ENCODE measurements at regions not wholly inside any gene's neighbourhood (a gene's known extent, or its start where the extent isn't known, plus 50 kb on each side); places are given as distances from the start of the nearest gene placed in this dataset.

DNA sequence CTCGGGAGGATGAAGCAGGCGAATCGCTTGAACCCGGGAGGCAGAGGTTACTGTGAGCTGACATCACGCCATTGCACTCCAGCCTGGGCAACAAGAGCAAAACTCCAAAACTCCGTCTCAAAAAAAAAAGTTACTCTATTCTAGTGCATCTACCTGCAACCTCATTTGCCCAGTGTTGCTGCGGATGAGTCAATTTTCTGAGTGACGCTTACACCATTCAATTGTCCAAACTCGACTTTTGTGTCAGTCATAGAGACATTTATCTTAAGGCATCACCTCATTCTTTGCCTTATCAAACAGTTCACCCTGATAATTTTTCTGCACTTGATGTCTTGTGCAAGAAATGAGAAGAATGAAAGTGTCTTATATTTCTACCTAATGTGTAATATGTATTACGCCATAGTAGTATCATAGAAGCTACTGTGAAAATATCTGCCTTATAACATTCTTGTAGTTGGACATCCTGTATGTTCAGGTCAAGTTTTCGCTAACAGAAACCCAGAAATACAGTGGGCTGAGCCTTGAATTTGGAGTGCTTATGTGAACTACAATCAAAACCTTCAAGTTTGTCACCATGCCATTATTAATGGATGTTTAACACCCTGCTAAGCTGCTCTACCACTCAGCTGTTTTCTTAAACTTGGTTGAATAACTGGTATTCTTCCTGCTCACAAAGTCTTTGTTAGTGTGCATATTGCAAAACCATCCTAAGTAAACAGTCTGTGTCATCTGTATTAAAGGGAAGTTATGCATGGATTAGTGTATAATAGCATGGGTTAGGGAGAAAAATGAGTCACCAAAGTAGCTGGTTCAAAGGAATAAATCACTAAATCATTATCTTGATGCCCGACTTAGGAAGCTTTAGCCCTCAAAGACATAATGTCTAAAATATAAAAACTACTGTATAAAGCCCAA lies 531.0 kb upstream of the NR2F2 start:
- DNase-seq: peak in 2 of 4 experiments; percentile 1 to 2

DNA sequence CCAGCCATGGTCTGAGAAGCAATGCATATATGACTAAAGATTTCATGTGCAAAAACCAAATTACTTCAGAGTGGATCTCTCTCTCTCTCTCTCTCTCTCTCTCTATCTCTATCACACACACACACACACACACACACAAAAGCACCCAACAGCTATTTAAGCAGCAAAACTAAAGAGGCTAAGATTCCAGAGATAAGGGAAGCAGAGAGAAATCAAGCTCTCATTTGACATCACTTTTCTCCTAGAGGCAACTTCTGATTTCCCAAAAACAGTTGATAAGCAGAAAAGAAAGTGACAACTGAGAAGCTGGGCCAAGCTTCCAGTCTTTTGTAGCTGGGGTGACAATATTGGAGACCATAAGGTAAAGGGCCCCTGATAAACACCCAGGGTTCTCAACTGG lies 526.0 kb upstream of the NR2F2 start:
- no peak for DNase-seq

DNA sequence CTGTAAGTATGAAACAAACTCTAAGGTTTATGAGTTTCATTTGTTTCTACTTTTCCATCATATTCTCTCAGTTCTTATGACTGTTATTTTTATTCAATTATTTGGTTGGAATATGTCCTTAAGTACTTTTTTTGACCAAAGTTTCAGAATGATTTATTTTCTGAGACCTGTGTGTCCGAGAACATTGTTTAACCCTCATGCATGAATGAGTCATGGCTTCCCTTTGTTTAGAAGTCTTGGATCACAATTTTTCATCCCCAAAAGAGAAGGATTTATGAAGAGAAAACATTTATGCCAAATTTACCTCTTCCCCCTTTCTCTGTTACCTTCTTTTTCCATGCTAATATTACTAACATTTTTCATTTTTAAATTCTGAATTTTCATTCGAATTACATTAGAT lies 518.0 kb upstream of the NR2F2 start:
- no peak for DNase-seq

DNA sequence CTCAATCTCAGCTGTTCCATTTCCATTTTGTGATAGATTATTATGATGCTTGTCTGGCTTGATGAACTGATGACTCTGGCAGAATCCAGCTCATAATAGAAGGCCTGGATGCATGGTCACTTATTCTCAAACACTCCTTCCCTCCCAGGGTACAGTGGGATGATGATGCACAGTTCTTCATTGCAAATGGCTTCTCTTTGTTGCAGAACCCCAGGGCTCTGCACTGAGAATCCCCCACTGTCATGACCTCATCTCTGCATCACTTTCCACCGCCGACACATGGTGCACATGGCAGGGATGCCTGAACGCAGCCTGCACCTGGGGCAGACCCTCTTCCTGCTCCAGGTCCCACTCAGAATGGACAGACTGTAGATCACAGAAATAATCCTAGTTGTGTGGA lies 515.6 kb upstream of the NR2F2 start:
- no peak for DNase-seq

DNA sequence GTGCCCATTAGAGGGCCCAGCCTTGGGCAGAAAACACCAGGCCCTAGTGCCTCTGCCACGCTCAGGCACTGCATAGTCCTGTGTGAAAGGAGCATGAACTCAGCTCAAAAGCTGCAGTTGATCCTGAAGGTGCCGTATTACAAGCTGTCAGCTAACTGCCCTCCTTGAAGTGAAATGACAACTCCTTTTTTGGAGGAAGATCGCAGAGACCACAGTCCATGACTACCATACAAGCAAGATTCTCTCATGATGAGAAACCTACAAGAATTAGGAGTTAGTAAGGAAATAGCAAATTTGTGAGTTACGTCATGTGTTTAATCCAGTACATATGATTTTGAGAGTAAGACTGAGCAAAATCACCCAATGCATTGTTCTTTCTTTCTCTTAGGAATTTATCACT lies 513.9 kb upstream of the NR2F2 start:
- DNase-seq: no peak

DNA sequence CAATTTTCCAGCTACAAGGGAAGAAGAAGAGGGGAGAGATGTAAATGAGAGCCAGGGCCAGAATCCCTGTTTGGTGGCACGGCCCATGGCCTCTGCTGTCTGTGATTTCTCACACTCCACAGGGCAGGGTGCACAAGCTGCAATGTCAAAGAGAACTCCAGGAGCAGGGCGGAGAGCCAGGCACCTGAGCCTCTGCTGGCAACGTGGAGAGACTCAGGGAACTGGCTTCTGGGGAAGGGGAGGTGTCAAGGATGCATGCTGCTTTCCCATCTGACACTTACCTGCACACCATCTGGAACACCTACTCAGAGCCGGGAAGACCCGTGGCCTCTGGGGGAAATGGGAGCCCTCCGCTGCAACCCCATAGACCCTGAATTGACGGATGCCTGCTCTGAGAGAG lies 507.5 kb upstream of the NR2F2 start:
- DNase-seq: no peak

DNA sequence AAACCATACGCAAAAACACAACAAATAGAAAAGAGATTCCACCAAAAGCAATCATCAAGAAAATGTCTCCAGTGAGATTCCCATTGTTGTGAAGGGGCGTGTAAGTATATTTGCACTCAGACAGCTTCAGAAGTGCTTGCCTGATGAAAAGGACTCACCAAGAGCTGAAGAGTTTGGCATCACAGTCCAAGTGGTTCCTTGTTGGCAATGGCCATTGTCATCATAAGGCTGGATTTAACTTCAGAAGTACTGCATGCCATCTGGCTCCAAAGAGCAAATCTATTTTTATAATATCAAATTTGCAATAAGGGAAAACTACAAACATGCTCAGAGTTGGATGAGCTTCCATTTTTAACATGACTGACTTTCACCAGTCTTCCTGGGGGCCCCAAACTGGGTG lies 505.3 kb upstream of the NR2F2 start:
- DNase-seq: no peak

DNA sequence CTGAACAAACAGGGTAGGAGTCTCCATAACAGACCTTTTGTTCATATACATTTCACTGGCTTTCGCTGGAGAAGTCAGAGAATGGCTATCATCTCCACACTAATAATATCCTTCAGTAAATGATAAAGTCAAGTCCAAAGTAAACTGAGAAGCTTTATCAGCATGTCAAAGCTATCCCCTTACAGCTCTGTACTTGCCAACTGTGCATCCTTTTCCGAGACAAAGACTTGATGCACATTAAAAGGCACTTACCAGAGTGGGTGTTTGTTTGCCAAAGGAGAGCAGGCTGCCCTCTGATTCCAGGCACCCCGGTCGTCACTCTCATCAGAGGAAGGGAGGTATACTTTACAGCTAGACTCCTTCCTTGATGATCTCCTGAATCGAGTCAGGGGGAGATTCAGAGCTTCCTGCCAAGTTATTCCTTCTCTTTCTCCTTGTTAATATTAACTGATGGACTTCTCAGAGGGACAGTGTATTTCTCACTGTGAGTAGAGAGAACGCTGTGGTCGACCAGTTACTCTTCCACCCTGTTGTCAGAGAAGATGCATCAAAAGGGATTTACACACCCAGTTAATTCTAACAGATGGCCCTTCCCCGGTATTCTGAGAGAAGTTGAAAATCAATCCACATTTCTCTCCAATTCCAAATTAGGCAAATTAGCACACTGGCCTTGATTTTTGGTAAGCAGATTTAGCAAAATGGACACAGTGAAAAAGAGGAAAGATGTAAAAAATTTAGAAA lies 504.7 kb upstream of the NR2F2 start:
- no peak for DNase-seq

DNA sequence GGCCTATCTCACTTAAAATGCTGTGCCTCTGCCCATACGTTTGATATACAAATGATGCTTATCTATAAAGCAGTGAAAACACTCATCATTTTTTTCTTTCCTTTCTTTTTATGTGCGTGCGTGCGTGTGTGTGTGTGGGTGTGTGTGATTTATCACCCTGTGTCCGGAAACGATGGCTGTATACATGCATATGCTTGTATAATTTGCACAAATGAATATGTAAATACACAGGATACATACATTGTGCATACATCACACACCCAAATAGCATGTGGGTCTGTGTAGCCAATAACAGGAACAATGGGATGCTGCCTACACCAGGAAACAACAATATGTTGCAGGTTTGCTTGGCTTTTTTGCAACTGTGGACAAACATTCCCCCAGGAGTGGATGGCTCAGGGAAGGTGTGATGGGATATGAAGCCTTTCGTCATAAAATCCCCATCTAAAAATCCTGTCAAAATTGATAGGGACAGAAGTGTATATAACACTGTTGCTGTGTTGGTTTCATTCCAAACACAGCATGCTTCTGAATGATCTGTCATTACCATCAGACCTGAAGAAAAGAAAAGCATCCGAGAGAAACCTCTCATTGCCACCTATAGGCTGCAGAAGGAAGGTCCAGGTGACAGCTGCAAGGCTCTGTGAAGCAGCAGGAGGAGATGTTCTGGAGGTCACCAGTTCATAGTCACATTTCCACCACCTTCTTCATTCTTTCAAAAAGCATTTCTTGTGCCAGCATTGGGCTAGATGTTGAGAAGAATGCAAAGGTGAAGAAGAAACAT lies 503.9 kb upstream of the NR2F2 start:
- DNase-seq: no peak

DNA sequence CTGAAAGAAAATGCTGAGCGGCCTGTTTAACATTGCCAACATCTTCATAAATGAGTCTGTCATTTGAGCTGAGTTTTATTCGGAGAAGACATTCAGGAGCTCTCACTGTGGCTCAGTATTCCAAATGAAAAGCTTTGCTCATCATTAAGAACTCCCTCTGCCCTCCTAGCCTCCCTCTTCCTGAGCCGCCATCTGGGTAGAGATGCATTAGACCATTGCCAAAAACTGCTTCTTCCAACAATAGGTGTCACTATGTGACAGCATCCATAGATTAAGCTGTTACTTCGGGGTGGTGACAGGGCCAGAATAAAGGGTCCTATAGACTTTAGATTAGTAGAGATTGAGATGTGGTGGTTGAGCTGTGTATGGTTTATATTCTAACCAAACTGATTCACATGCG lies 501.4 kb upstream of the NR2F2 start:
- DNase-seq: no peak

DNA sequence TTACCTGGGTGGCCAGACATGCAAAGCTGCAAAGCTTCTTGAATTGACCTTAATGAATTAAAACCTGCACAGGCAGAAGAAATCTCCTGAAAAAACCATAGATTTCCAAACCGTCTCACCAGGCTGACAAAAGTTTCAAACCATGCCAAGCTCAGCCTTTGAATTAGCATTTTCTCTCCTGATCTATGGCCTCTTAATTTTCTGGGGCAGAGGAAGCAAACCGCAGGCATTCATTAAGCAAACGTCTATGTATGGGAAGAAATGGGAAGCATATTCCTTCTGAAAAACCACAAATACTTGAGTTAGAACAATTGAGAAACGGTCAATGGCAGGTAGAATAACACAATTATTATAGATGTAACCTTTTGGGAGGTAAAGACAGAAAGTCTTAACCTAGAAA lies 500.2 kb upstream of the NR2F2 start:
- no peak for DNase-seq

DNA sequence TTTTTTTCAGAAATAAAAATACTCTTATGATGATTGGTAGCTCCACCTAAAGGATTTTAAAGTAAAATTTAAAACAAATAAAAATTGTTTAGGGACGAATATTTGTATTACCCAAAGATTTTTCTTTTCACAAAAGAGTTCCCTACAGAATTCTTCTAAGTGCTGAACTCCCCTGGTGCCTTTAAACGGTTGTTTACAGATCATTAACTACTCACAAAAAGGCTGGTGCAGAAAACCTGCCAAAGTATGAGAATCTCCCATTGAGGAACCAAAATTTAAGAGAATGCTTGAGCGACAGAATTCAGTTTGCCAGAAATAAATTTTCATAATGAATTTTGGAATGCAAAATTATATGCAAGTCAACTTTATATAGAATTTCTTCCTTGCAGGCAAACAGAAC lies 497.8 kb upstream of the NR2F2 start:
- no peak for DNase-seq

DNA sequence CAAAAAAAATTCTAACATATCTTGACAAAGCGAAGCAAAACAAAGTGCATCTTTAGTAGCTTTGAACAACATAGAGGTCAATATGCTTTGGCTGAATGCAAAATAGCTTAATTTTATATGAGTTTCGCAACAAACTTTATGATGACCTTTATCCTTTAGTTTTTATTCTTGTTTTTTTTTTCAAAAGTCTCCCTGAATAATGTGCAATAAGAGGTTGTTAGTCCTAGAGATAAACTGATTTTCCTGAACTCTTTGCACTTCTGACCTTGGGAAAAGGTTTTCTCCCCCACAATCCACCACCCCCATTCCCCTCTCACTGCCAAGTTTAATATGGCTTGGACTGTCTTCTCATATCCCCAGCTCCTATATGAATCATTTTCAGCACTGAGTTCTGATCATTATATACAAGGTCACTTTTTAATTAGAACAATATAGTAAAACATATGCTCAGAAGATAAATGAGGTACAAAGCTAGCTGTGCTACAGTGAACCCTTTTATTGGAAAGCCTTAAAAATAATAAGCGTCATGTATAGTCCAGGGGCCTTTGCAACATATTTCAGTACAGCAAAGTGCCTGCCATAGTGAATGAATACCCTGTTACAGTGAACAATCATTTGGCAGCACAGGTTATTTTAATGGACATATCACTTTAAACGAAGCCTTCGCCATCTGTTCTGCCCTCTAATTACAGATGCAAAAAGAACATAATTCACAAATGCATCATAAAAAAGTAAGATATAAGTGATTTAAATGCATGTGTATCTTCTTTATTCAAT lies 496.3 kb upstream of the NR2F2 start:
- DNase-seq: no peak

DNA sequence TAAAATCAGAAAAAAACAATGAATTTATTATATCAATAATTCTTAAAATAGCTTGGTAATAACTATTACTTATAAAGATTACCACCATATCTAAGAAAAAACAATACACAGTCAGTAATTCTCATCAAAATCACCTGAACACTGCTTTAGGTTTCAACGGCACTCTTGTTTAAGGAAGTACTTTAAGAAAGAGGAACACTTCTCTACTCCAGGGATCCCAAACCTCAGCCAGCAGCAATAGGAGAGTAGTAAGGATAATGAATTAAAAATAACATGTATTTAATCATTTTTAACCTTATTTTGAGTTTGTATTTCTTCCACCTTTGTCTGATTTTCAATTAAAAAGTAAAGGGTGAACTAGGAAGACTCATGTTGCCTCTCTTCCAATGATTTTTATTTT lies 494.0 kb upstream of the NR2F2 start:
- peak in 3 of 4 experiments; percentile 5 to 24 (median 15) for DNase-seq

DNA sequence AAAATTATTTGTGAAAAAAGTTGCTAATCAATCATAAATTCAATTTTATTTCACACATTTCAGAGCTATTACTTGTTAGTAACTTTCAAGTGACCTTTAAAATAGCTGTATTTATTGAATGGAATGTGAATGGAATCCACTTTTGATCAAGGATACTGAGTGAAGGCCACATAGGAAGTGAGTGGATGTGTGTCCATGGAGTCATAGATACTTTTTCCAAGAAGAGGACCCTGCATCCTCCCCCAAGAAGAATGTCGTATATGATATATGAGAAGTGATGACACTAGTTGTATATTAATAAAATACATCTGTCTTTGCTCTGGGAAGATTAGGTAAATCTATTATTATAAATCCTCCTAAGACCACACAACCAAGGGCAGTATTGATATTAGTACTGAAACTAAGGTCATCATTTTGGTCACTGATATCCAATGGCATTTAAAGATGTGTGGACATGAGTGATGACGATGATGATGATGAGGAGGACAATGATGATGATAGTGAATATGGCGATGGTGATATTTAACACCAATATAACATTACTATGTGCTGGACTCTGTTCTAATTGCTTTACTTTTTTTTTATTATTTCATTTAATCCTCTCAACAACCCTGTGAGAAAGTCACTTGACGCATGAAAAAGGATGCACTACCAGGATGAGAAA lies 493.0 kb upstream of the NR2F2 start:
- DNase-seq: no peak

DNA sequence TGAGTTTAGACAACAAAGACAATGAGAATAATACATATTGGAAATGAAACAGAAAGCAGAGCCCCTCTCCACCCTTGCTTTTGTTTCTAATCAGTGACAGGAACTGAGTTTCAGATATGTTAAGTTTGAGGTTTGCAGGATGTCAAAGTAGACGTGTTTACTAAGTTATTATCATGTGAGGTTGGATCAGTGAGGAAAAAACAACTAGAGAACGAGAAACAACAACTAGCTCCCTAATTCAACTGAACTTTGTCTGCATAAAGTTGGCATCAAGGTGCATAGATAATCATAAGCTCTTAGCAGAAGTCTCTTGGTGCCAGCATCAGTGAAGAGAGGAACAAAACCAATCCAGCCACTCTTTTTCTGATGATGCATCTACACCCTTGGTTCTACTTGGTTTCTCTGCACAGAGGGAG lies 491.1 kb upstream of the NR2F2 start:
- DNase-seq: no peak

DNA sequence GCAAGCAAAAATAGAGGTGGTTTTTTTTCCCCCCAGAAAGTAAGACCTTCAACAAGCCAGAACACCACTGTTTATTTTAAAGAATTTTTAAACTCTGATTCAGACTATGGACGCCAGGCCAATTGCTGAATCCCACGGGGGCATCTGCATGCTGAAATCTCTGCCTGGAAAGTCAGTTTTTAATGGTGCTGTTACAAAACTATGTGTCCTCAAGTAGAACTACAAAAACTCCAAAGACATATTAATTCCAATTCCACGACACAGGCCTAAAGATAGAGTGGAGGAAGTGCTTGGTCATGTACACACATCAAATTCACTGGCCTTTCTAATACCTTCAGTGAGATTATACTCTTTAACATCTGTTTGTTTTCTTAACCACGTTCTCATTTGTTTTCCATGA lies 490.5 kb upstream of the NR2F2 start:
- DNase-seq: no peak

DNA sequence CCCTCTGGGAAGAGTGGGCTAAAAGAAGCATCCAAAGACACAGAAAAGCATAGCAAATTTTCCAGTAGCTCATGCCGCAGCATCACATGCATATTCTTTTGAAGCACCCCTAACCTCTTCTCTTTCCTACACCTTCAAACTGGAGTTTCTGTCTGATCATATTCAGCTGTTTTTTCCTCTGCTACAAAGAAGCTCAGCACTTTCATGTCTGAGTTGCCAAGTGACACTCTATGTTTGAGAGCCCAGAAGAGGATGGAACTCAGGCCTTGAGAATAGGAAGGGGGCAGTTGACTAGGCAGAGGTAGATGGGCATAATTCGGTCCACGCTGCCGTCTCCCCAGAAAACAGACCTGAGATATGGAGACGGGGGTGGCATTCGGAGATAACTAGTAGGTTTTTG lies 489.6 kb upstream of the NR2F2 start:
- DNase-seq: no peak

DNA sequence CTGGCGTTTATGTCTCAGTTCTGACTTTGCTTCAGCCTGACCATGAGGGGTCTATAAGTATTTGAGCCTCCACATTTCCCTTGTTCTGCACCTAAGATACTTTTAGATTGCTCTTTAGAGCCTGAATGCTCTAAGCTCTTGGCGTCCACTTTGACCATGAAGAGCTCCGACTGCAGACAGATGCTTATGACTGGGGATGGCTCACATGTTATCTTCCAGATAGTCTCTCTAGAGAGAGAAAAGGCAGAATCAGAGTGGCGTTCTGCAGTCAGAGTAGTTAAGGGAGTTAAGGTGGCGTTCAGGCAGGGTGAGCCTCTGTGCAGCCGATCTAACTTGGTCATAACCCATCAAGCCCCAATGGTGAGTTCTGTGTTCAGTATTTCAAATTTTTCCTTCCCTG lies 487.9 kb upstream of the NR2F2 start:
- no peak for DNase-seq

DNA sequence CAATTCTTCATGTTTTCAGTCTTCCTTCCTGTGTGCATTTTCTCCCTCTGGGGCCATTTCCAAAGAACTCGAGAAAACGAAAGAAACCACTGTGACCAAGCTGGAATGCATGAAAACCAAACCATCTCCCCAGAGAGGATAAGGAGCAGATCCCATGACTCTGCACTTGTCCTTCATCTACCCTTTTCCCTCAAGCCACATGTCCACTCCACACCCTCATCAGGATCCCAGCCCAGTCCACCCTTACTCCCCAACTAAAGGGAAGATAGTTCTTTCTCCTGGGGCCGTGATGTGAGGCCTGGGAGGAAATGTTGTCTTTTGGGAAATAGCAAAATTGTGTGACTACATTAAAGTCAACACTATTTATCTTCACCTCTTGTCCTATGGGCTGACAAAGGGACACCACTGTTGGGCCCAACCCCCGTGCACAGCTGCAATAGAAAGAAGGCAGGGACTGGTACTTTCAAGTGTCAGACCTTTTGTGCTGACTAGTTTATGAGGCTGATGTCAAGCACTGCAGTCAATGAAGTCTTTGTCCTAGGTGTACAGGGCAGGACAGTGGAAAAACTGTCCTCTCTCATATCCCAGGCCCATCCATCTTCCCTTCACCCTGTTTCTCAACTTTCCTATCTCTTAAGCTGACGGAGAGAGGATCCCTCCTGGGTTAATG lies 487.1 kb upstream of the NR2F2 start:
- DNase-seq: no peak

DNA sequence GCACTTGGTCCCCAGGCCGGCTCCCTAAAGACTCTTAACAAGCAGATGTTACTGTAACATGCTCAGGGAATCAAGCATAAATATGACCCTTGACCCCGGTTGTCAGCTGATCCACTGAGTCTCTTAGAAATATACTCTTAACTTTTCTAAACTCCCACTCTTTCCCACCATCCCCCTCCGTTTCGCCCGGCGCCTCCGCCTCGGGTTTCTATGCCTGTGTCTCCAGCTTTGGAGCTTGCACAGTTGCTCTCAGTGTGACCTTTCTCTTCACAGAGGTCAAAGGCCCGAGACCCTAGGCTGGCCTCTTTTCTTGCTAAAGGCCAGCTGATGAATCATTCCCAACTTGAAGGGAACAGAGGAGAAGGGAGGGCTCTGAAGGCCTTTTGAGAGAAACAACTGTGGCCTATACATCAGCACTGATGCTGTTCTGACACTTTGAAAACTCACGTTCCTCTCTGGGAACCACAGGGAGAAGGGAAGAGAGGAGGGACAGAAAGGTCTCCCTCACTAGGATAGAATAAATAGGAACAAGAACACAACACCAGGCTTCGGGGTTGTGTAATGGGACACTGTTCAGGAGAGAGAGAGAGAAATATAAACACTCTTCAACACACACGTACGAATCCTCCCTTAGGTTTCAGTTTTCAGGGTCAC lies 484.5 kb upstream of the NR2F2 start:
- no peak for DNase-seq
